CD4-positive, alpha-beta T cell (primary cell): ENCODE measurements at regions not wholly inside any gene's neighbourhood (a gene's known extent, or its start where the extent isn't known, plus 50 kb on each side); places are given as distances from the start of the nearest gene placed in this dataset.

Source experiments
- ATAC-seq: fragments of 200-7000 bp; cut with Tn5 transposase; one replicate; pipeline ENCODE4 v1.10.0; 2022; ENCODE audit warnings: mild to moderate bottlenecking; ENCODE audit not compliant: poor library complexity
- CTCF ChIA-PET: fragments of 350-600 bp; sonication (Branson Sonifier 250); formaldehyde crosslinking; loops from one replicate; lab custom pipeline; 2021; ENCODE audit warnings: antibody characterized with exemption, inconsistent platforms; lab: Charles Lee
- POLR2A ChIA-PET: fragments of 350-600 bp; sonication (Branson Sonifier 250); formaldehyde crosslinking; loops from one replicate; lab custom pipeline; 2021; ENCODE audit warnings: antibody characterized with exemption, inconsistent platforms; lab: Charles Lee
- DNase-seq, 14 experiments: peaks; one replicate each; pipeline ENCODE4 v3.0.0-alpha.2; 2013 to 2020; ENCODE audit warnings: mixed read lengths in 2 of 14
- H3K27ac ChIP-seq, 2 donors: one replicate each; pipeline versions ENCODE4 v1.5.1 to v1.7.0; 2013; ENCODE audit warnings: low read length in 2 of 2, low read depth in 1 of 2, mild to moderate bottlenecking in 1 of 2
- H3K27me3 ChIP-seq, 2 experiments: 1 replicate in 1 of 2; 2 replicates in 1 of 2; pipeline versions ENCODE4 v1.6.1 to v1.7.0; 2013; ENCODE audit warnings: low read length in 2 of 2, control low read depth in 1 of 2, mild to moderate bottlenecking in 1 of 2, moderate library complexity in 1 of 2; ENCODE audit not compliant: insufficient read depth in 2 of 2, control insufficient read depth in 1 of 2
- H3K36me3 ChIP-seq: one replicate; pipeline ENCODE4 v1.6.1; 2013; ENCODE audit warnings: low read length, control low read depth; ENCODE audit not compliant: insufficient read depth
- H3K4me1 ChIP-seq: one replicate; pipeline ENCODE4 v1.6.1; 2013; ENCODE audit warnings: low read length, control low read depth; ENCODE audit not compliant: insufficient read depth
- H3K4me3 ChIP-seq: one replicate; pipeline ENCODE4 v1.5.1; 2013; ENCODE audit warnings: mild to moderate bottlenecking, low read length, moderate library complexity
- H3K9me3 ChIP-seq, 2 experiments: 1 replicate in 1 of 2; 2 replicates in 1 of 2; pipeline versions ENCODE4 v1.6.1 to v1.7.0; 2013; ENCODE audit warnings: low read length in 2 of 2, mild to moderate bottlenecking in 2 of 2, control low read depth in 1 of 2, moderate library complexity in 1 of 2; ENCODE audit not compliant: control insufficient read depth in 1 of 2, insufficient read depth in 1 of 2
- H3K27ac Mint-ChIP-seq: one replicate; pipeline ENCODE4 v1.8.0; 2020; ENCODE audit warnings: mixed read lengths
- H3K27me3 Mint-ChIP-seq: one replicate; pipeline ENCODE4 v1.8.0; 2021; ENCODE audit warnings: mixed read lengths
- H3K36me3 Mint-ChIP-seq: one replicate; pipeline ENCODE4 v1.8.0; 2021; ENCODE audit warnings: low read depth, mixed read lengths
- H3K4me1 Mint-ChIP-seq: one replicate; pipeline ENCODE4 v1.8.0; 2021; ENCODE audit warnings: low read depth, mixed read lengths
- H3K4me3 Mint-ChIP-seq: one replicate; pipeline ENCODE4 v1.8.0; 2020; ENCODE audit warnings: mild to moderate bottlenecking, mixed read lengths
- H3K9me3 Mint-ChIP-seq: one replicate; pipeline ENCODE4 v1.8.0; 2020; ENCODE audit warnings: mixed read lengths
- intact Hi-C, 2 experiments: fragments of 100-400 bp; cut with DNase I in 1 of 2; cut with micrococcal nuclease in 1 of 2; formaldehyde crosslinking; loops; one replicate each; pipeline versions ENCODE4 v1.15.1 to v1.9.0; 2023 to 2025; cut with DNase I, micrococcal nuclease
- TF ChIP-seq, protein P1 (sequence below): fragments of 200-600 bp; IDR thresholded peaks from one replicate; pipeline ENCODE4 v1.8.0; 2022; ENCODE audit warnings: antibody characterized with exemption, mild to moderate bottlenecking

DNA sequence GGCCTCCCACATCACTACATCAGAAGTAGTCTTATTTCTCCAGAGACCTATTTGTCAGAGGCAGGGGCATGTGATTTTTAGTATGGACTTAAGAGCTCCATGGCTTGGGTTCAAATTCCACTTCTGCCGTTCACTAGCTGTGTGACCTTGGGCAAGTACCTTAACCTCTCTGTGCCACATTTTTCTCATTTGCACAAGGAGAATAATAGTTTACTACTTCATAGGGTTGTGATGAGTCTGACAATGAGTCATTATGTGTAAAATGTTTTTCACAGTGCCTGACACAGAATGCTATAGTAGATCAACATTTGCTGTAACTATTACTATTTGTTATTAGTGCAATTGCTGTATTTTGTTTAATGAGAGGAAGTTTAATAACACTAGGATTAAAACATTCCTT is 200.6 kb downstream of the PRDM2 start:
- Histone ChIP-seq H3K9me3 (no peaks in the 10 kb centered on the region), H3K4me1 (no peaks in the 10 kb centered on the region), H3K4me3 (no peak overlapping the region), H3K36me3 (no peaks in the 10 kb centered on the region), H3K27ac (no peak overlapping the region), H3K27me3 (peaks cover under 1 to 4% of the 10 kb centered on the region in 2 experiments)
- intact Hi-C loops = no loop called here
- Mint-ChIP-seq H3K9me3 (peaks cover 5% of the 10 kb centered on the region), H3K36me3 (no peaks in the 10 kb centered on the region), H3K27me3 (peaks cover 46% of the 10 kb centered on the region), H3K27ac (no peak overlapping the region), H3K4me3 (no peak overlapping the region), H3K4me1 (no peaks in the 10 kb centered on the region)
- ChIA-PET POLR2A (no interaction called here), CTCF (no interaction called here)
- ATAC-seq (no peak), DNase-seq (no peak)
- TF ChIP-seq, protein P1, sequence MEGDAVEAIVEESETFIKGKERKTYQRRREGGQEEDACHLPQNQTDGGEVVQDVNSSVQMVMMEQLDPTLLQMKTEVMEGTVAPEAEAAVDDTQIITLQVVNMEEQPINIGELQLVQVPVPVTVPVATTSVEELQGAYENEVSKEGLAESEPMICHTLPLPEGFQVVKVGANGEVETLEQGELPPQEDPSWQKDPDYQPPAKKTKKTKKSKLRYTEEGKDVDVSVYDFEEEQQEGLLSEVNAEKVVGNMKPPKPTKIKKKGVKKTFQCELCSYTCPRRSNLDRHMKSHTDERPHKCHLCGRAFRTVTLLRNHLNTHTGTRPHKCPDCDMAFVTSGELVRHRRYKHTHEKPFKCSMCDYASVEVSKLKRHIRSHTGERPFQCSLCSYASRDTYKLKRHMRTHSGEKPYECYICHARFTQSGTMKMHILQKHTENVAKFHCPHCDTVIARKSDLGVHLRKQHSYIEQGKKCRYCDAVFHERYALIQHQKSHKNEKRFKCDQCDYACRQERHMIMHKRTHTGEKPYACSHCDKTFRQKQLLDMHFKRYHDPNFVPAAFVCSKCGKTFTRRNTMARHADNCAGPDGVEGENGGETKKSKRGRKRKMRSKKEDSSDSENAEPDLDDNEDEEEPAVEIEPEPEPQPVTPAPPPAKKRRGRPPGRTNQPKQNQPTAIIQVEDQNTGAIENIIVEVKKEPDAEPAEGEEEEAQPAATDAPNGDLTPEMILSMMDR = no peak

DNA sequence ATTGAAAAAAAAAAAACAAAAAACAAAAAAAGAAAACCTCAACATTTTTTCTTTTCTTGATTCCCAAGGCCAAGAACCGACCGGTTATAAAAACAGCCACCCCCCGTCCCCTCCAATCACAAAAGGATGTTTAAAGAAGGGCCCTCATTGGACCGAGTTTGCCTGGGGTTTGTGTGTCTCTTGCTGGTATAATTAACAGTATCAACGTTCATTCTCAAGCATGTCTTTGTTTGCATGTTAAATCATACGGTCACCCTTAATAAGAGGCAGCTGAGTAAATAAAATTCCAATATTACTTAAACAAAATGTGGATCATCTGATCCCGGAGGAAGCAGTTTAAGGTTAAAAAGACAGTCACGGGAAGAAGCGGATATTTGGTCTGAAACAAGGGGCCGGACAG is 201.1 kb downstream of the PRDM2 start:
- peaks cover 42% of the 10 kb centered on the region for H3K27me3 Mint-ChIP-seq
- H3K4me1 Mint-ChIP-seq = no peaks in the 10 kb centered on the region
- ChIA-PET POLR2A (no interaction called here), CTCF (no interaction called here)
- no peak overlapping the region for H3K27ac Mint-ChIP-seq
- Histone ChIP-seq H3K9me3 (no peaks in the 10 kb centered on the region), H3K36me3 (no peaks in the 10 kb centered on the region), H3K4me1 (no peaks in the 10 kb centered on the region), H3K27ac (no peak overlapping the region), H3K27me3 (peaks cover 0 to 4% of the 10 kb centered on the region in 2 experiments), H3K4me3 (no peak overlapping the region)
- no peaks in the 10 kb centered on the region for H3K36me3 Mint-ChIP-seq
- intact Hi-C loops = no loop called here
- H3K9me3 Mint-ChIP-seq = peaks cover 5% of the 10 kb centered on the region
- TF ChIP-seq, protein P1 = no peak
- no peak for ATAC-seq
- DNase-seq = no peak
- no peak overlapping the region for H3K4me3 Mint-ChIP-seq

DNA sequence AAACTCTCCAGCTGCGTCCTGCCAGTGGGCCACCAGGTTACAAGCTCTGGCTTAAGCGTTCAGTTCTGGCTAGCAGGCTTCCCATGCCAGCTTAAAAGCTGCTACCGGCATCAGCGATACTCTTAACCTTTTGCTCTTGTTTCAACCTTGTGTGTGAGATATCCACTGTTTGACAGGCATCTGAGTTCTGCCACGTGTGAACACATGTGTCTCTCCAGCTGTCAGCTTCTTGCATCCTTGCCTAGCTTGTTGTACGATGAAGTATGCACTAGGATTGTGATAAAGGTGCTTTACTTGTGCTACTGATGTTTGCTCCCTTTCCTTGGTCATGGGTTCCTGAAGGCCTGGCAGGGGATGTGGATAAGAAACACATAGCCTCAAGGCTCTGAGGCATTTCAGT is 201.6 kb downstream of the PRDM2 start:
- Mint-ChIP-seq H3K27ac (no peak overlapping the region), H3K4me3 (no peak overlapping the region)
- intact Hi-C loops = no loop called here

More for the DNA sequence above, 201.6 kb downstream of the PRDM2 start:
- no peak for ATAC-seq
- Mint-ChIP-seq H3K27me3 (peaks cover 42% of the 10 kb centered on the region), H3K4me1 (no peaks in the 10 kb centered on the region), H3K9me3 (peaks cover 5% of the 10 kb centered on the region), H3K36me3 (no peaks in the 10 kb centered on the region)
- Histone ChIP-seq H3K27me3 (peaks cover 0 to 4% of the 10 kb centered on the region in 2 experiments), H3K4me1 (no peaks in the 10 kb centered on the region), H3K27ac (no peak overlapping the region), H3K9me3 (no peaks in the 10 kb centered on the region), H3K36me3 (no peaks in the 10 kb centered on the region), H3K4me3 (no peak overlapping the region)
- no peak for DNase-seq
- TF ChIP-seq, protein P1 = no peak
- ChIA-PET POLR2A (no interaction called here), CTCF (no interaction called here)
